ENCODE measurements at regions not wholly inside any gene's neighbourhood (a gene's known extent, or its start where the extent isn't known, plus 50 kb on each side); places are given as distances from the start of the nearest gene placed in this dataset.

DNA sequence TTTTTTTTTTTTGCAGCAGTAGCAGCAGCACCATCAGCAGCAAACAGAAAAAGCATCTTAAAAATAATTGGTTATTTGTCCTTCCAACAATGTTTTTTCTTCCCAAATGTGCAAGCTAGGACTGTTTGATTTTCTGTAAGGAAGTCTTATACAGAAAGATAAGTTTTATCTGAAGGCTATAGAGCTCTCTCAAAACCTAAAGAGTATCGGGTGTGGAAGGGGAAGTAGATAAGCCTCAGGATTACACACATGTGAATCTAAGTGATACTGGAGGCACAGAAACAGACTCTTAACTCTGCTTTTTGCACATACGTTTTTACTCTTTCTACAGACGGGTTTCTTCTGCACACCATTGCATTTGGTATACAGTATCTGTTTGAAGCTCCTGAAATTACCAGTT lies 184.4 kb upstream of the FTMT start:
- DNase-seq: no peak
- CTCF ChIA-PET: no interaction called here
- POLR2A ChIA-PET: no interaction called here
- Histone ChIP-seq H3K79me2 (ENCODE audit: control insufficient read depth, insufficient read depth, low read length) (no peaks in the 10 kb centered on the region), H3K4me3 (ENCODE audit: control extremely low read depth in 1 of 5, extremely low read depth in 1 of 5, insufficient read depth in 1 of 5, low read depth in 2 of 5, low read length in 4 of 5) (no peak overlapping the region), H3K27ac (ENCODE audit: low read length in 2 of 2) (no peak overlapping the region), H3K4me1 (ENCODE audit: control insufficient read depth in 2 of 2, insufficient read depth in 2 of 2, low read length in 2 of 2) (no peaks in the 10 kb centered on the region), H3K27me3 (replicated peaks in 1 of 4; ENCODE audit: control extremely low read depth in 1 of 4, control insufficient read depth in 3 of 4, insufficient read depth in 4 of 4, low read length in 3 of 4) (no peaks in the 10 kb centered on the region), H3K36me3 (replicated peaks in 1 of 2; ENCODE audit: control extremely low read depth in 1 of 2, control insufficient read depth in 1 of 2, extremely low read depth in 1 of 2, insufficient read depth in 2 of 2, low read length in 1 of 2) (no peaks in the 10 kb centered on the region), H3K9ac (ENCODE audit: low read length) (no peak overlapping the region), H2AFZ (ENCODE audit: insufficient read depth, low read depth, low read length, poor library complexity, severe bottlenecking) (no peak overlapping the region), H4K20me1 (ENCODE audit: control insufficient read depth, insufficient read depth, low read length, poor library complexity, severe bottlenecking) (no peaks in the 10 kb centered on the region), H3K9me3 (ENCODE audit: control extremely low read depth in 1 of 3, control insufficient read depth in 2 of 3, insufficient read depth in 1 of 3, low read length in 2 of 3) (peaks cover 0 to 2% (median 0%) of the 10 kb centered on the region in 3 donors), H3K4me2 (replicated peaks; ENCODE audit: low read depth, low read length, poor library complexity, severe bottlenecking) (no peak overlapping the region)
- intact Hi-C loops (cut with micrococcal nuclease): no loop called here
- no peak for TF ChIP-seq EZH2 (IDR thresholded peaks at IDR 0.05; ENCODE audit: borderline replicate concordance, insufficient read depth, low read depth, low read length, poor library complexity, severe bottlenecking)
- no peak for TF ChIP-seq CTCF (IDR thresholded peaks at IDR 0.05)
- Mint-ChIP-seq H3K27me3 (no peaks in the 10 kb centered on the region), H3K4me1 (no peaks in the 10 kb centered on the region), H3K4me3 (no peak overlapping the region), H3K9me3 (ENCODE audit: insufficient read depth) (no peaks in the 10 kb centered on the region), H3K27ac (no peak overlapping the region)
- no CpG with 5 or more reads among the region's 3 CpGs for WGBS (ENCODE audit: insufficient coverage)
- ATAC-seq (ENCODE audit: low read depth): no peak

GRCh38 chr5:121668635-121669034 lies 183.0 kb upstream of the FTMT start:
- CTCF ChIA-PET: no interaction called here
- no peaks in the 10 kb centered on the region for H3K27me3 ChIP-seq (replicated peaks in 1 of 4; ENCODE audit: control extremely low read depth in 1 of 4, control insufficient read depth in 3 of 4, insufficient read depth in 4 of 4, low read length in 3 of 4)
- H3K9me3 Mint-ChIP-seq (ENCODE audit: insufficient read depth): no peaks in the 10 kb centered on the region
- POLR2A ChIA-PET: no interaction called here
- peaks cover 0 to 2% (median 0%) of the 10 kb centered on the region in 3 donors for H3K9me3 ChIP-seq (ENCODE audit: control extremely low read depth in 1 of 3, control insufficient read depth in 2 of 3, insufficient read depth in 1 of 3, low read length in 2 of 3)
- no peak overlapping the region for H2AFZ ChIP-seq (ENCODE audit: insufficient read depth, low read depth, low read length, poor library complexity, severe bottlenecking)
- H3K27me3 Mint-ChIP-seq: no peaks in the 10 kb centered on the region
- H3K79me2 ChIP-seq (ENCODE audit: control insufficient read depth, insufficient read depth, low read length): no peaks in the 10 kb centered on the region
- DNase-seq (no peak), ATAC-seq (ENCODE audit: low read depth) (no peak)
- H4K20me1 ChIP-seq (ENCODE audit: control insufficient read depth, insufficient read depth, low read length, poor library complexity, severe bottlenecking): no peaks in the 10 kb centered on the region
- intact Hi-C loops (cut with micrococcal nuclease): no loop called here
- no peak overlapping the region for H3K27ac Mint-ChIP-seq
- no peak overlapping the region for H3K9ac ChIP-seq (ENCODE audit: low read length)
- no peaks in the 10 kb centered on the region for H3K4me1 ChIP-seq (ENCODE audit: control insufficient read depth in 2 of 2, insufficient read depth in 2 of 2, low read length in 2 of 2)
- H3K4me2 ChIP-seq (replicated peaks; ENCODE audit: low read depth, low read length, poor library complexity, severe bottlenecking): no peak overlapping the region
- TF ChIP-seq CTCF (IDR thresholded peaks at IDR 0.05) (no peak), EZH2 (IDR thresholded peaks at IDR 0.05; ENCODE audit: borderline replicate concordance, insufficient read depth, low read depth, low read length, poor library complexity, severe bottlenecking) (no peak)
- H3K27ac ChIP-seq (ENCODE audit: low read length in 2 of 2): no peak overlapping the region
- no peak overlapping the region for H3K4me3 Mint-ChIP-seq
- no peaks in the 10 kb centered on the region for H3K36me3 ChIP-seq (replicated peaks in 1 of 2; ENCODE audit: control extremely low read depth in 1 of 2, control insufficient read depth in 1 of 2, extremely low read depth in 1 of 2, insufficient read depth in 2 of 2, low read length in 1 of 2)
- no CpG with 5 or more reads among the region's 1 CpG for WGBS (ENCODE audit: insufficient coverage)
- H3K4me3 ChIP-seq (ENCODE audit: control extremely low read depth in 1 of 5, extremely low read depth in 1 of 5, insufficient read depth in 1 of 5, low read depth in 2 of 5, low read length in 4 of 5): no peak overlapping the region
- H3K4me1 Mint-ChIP-seq: no peaks in the 10 kb centered on the region

Measured in B cell (primary cell).